ENCODE measurements at regions not wholly inside any gene's neighbourhood (a gene's known extent, or its start where the extent isn't known, plus 50 kb on each side); places are given as distances from the start of the nearest gene placed in this dataset.

GRCh38 chr7:22591271-22591670 lies 91.3 kb upstream of the STEAP1B start:
- TF ChIP-seq CTCF (IDR thresholded peaks at IDR 0.05) (no peak), POLR2A (IDR thresholded peaks at IDR 0.05) (no peak)

All from ovary (tissue), 3 donors.